Duodenal mucosa (tissue), 2 donors: ENCODE measurements at regions not wholly inside any gene's neighbourhood (a gene's known extent, or its start where the extent isn't known, plus 50 kb on each side); places are given as distances from the start of the nearest gene placed in this dataset.

Experiments used
- H3K27ac ChIP-seq: one replicate; pipeline ENCODE4 v1.7.0; 2013; ENCODE audit warnings: low read depth, low read length
- H3K27me3 ChIP-seq, 2 donors: one replicate each; pipeline ENCODE4 v1.7.0; 2013; ENCODE audit warnings: low read length in 2 of 2, control low read depth in 1 of 2; ENCODE audit not compliant: insufficient read depth in 2 of 2, control insufficient read depth in 1 of 2
- H3K36me3 ChIP-seq, 2 donors: one replicate each; pipeline ENCODE4 v1.7.0; 2013; ENCODE audit warnings: low read length in 2 of 2, control low read depth in 1 of 2; ENCODE audit not compliant: insufficient read depth in 2 of 2, control insufficient read depth in 1 of 2
- H3K4me1 ChIP-seq, 2 donors: one replicate each; pipeline ENCODE4 v1.7.0; 2013; ENCODE audit warnings: low read length in 2 of 2, control low read depth in 1 of 2; ENCODE audit not compliant: insufficient read depth in 2 of 2, control insufficient read depth in 1 of 2
- H3K4me3 ChIP-seq, 2 donors: one replicate each; pipeline ENCODE4 v1.7.0; 2013; ENCODE audit warnings: low read length in 2 of 2, low read depth in 1 of 2
- H3K9ac ChIP-seq, 2 donors: one replicate each; pipeline ENCODE4 v1.7.0; 2013; ENCODE audit warnings: low read length in 2 of 2, low read depth in 1 of 2
- H3K9me3 ChIP-seq, 2 donors: one replicate each; pipeline ENCODE4 v1.7.0; 2013; ENCODE audit warnings: low read length in 2 of 2, control low read depth in 1 of 2; ENCODE audit not compliant: control insufficient read depth in 1 of 2

GRCh38 chr5:167763772-167764171, 527.7 kb upstream of the WWC1 start:
- H3K36me3 ChIP-seq: no peaks in the 10 kb centered on the region
- H3K4me1 ChIP-seq: no peaks in the 10 kb centered on the region

GRCh38 chr5:167764641-167765289, 526.7 kb upstream of the WWC1 start:
- Histone ChIP-seq H3K4me1 (no peaks in the 10 kb centered on the region), H3K9ac (no peak overlapping the region), H3K4me3 (no peak overlapping the region), H3K9me3 (no peaks in the 10 kb centered on the region), H3K27ac (no peak overlapping the region), H3K36me3 (no peaks in the 10 kb centered on the region), H3K27me3 (no peaks in the 10 kb centered on the region)

More at GRCh38 chr5:167763772-167764171, 527.7 kb upstream of the WWC1 start:
- H3K27me3 ChIP-seq: no peaks in the 10 kb centered on the region
- no peak overlapping the region for H3K27ac ChIP-seq
- no peaks in the 10 kb centered on the region for H3K9me3 ChIP-seq
- H3K9ac ChIP-seq: no peak overlapping the region
- no peak overlapping the region for H3K4me3 ChIP-seq

GRCh38 chr5:167765352-167765751, 526.1 kb upstream of the WWC1 start:
- H3K9ac ChIP-seq: no peak overlapping the region
- H3K36me3 ChIP-seq: no peaks in the 10 kb centered on the region
- H3K9me3 ChIP-seq: no peaks in the 10 kb centered on the region
- H3K4me1 ChIP-seq: no peaks in the 10 kb centered on the region
- no peak overlapping the region for H3K27ac ChIP-seq
- H3K27me3 ChIP-seq: no peaks in the 10 kb centered on the region
- H3K4me3 ChIP-seq: no peak overlapping the region

GRCh38 chr5:167766957-167767356, 524.5 kb upstream of the WWC1 start:
- no peaks in the 10 kb centered on the region for H3K36me3 ChIP-seq
- H3K27me3 ChIP-seq: no peaks in the 10 kb centered on the region
- H3K9me3 ChIP-seq: no peaks in the 10 kb centered on the region
- no peaks in the 10 kb centered on the region for H3K4me1 ChIP-seq
- no peak overlapping the region for H3K9ac ChIP-seq
- no peak overlapping the region for H3K27ac ChIP-seq
- H3K4me3 ChIP-seq: no peak overlapping the region

- no peak overlapping the region for H3K4me3 ChIP-seq
- H3K4me1 ChIP-seq: no peaks in the 10 kb centered on the region
- no peak overlapping the region for H3K9ac ChIP-seq
- H3K36me3 ChIP-seq: no peaks in the 10 kb centered on the region
- H3K27me3 ChIP-seq: no peaks in the 10 kb centered on the region
- no peak overlapping the region for H3K27ac ChIP-seq
- H3K9me3 ChIP-seq: no peaks in the 10 kb centered on the region
These were observed 523.6 kb upstream of the WWC1 start for GRCh38 chr5:167767795-167768194.

GRCh38 chr5:167769846-167770413, 521.5 kb upstream of the WWC1 start:
- H3K9ac ChIP-seq: no peak overlapping the region
- no peaks in the 10 kb centered on the region for H3K4me1 ChIP-seq
- no peaks in the 10 kb centered on the region for H3K9me3 ChIP-seq
- H3K36me3 ChIP-seq: no peaks in the 10 kb centered on the region
- no peak overlapping the region for H3K4me3 ChIP-seq
- no peaks in the 10 kb centered on the region for H3K27me3 ChIP-seq
- no peak overlapping the region for H3K27ac ChIP-seq

- no peaks in the 10 kb centered on the region for H3K9me3 ChIP-seq
- no peak overlapping the region for H3K9ac ChIP-seq
- H3K27me3 ChIP-seq: no peaks in the 10 kb centered on the region
- H3K4me1 ChIP-seq: no peaks in the 10 kb centered on the region
- no peak overlapping the region for H3K4me3 ChIP-seq
- no peak overlapping the region for H3K27ac ChIP-seq
- no peaks in the 10 kb centered on the region for H3K36me3 ChIP-seq
These were observed 521.0 kb upstream of the WWC1 start for GRCh38 chr5:167770461-167770860.

- Histone ChIP-seq H3K4me1 (no peaks in the 10 kb centered on the region), H3K9me3 (no peaks in the 10 kb centered on the region), H3K4me3 (no peak overlapping the region), H3K9ac (no peak overlapping the region), H3K27ac (no peak overlapping the region), H3K36me3 (no peaks in the 10 kb centered on the region), H3K27me3 (no peaks in the 10 kb centered on the region)
These were observed 519.9 kb upstream of the WWC1 start for GRCh38 chr5:167771571-167771970.

GRCh38 chr5:167773668-167774301, 517.7 kb upstream of the WWC1 start:
- Histone ChIP-seq H3K27ac (no peak overlapping the region), H3K9me3 (no peaks in the 10 kb centered on the region), H3K4me1 (no peaks in the 10 kb centered on the region), H3K4me3 (no peak overlapping the region), H3K9ac (no peak overlapping the region), H3K27me3 (no peaks in the 10 kb centered on the region), H3K36me3 (no peaks in the 10 kb centered on the region)

- no peaks in the 10 kb centered on the region for H3K4me1 ChIP-seq
- no peak overlapping the region for H3K9ac ChIP-seq
- H3K27ac ChIP-seq: no peak overlapping the region
- H3K36me3 ChIP-seq: no peaks in the 10 kb centered on the region
- no peaks in the 10 kb centered on the region for H3K9me3 ChIP-seq
- H3K4me3 ChIP-seq: no peak overlapping the region
- H3K27me3 ChIP-seq: no peaks in the 10 kb centered on the region
These were observed 513.7 kb upstream of the WWC1 start for GRCh38 chr5:167777746-167778145.
